Right lobe of liver (tissue), 6 donors: ENCODE measurements at regions not wholly inside any gene's neighbourhood (a gene's known extent, or its start where the extent isn't known, plus 50 kb on each side); places are given as distances from the start of the nearest gene placed in this dataset.

Experiments
- ATAC-seq, 4 donors: fragments of 200-7000 bp; cut with Tn5 transposase; one replicate each; pipeline ENCODE4 v1.9.1; 2020; ENCODE audit warnings: mild to moderate bottlenecking in 4 of 4, moderate library complexity in 4 of 4
- DNase-seq, 3 donors: peaks; one replicate each; pipeline ENCODE4 v3.0.0-alpha.2; 2020
- H3K27ac ChIP-seq, 3 donors: fragments of 200-600 bp; one replicate each; pipeline ENCODE4 v1.8.0; 2022
- H3K27me3 ChIP-seq, 2 donors: fragments of 200-600 bp; one replicate each; pipeline ENCODE4 v1.8.0; 2022
- H3K36me3 ChIP-seq, 4 donors: fragments of 200-600 bp; sonication (generic) in 1 of 4; one replicate each; pipeline versions ENCODE4 v1.5.1 to v1.8.0; 2017 to 2022; ENCODE audit warnings: control low read depth in 1 of 4
- H3K4me1 ChIP-seq, 4 donors: fragments of 200-600 bp; sonication (generic) in 1 of 4; one replicate each; pipeline versions ENCODE4 v1.5.1 to v1.8.0; 2017 to 2022; ENCODE audit warnings: control low read depth in 1 of 4
- H3K4me3 ChIP-seq, 3 donors: fragments of 200-600 bp; one replicate each; pipeline ENCODE4 v1.8.0; 2022
- H3K9me3 ChIP-seq, 4 donors: fragments of 200-600 bp; sonication (generic) in 1 of 4; one replicate each; pipeline versions ENCODE4 v1.5.1 to v1.8.0; 2017 to 2022; ENCODE audit warnings: control low read depth in 1 of 4
- CTCF ChIP-seq, 4 donors: fragments of 200-600 bp in 3 of 4; fragments of 450-650 bp in 1 of 4; IDR thresholded peaks; one replicate each; pipeline versions ENCODE4 v1.5.1 to v1.8.0; 2016 to 2022; ENCODE audit warnings: antibody characterized with exemption in 4 of 4, mild to moderate bottlenecking in 2 of 4
- POLR2A ChIP-seq: fragments of 450-650 bp; IDR thresholded peaks from one replicate; pipeline ENCODE4 v1.6.1; 2017; ENCODE audit warnings: antibody characterized with exemption, mild to moderate bottlenecking
- WGBS: methylation state at CpG from one replicate; pipeline ENCODE4 v1.1.6; 2018; ENCODE audit warnings: low coverage, low lambda C conversion rate; ENCODE audit not compliant: insufficient coverage; ENCODE audit errors: missing lambda C conversion rate; 5-methylcytosine and 5-hydroxymethylcytosine counted together
- intact Hi-C, 2 donors: fragments of 100-400 bp; cut with DNase I; formaldehyde crosslinking; loops; one replicate each; pipeline versions ENCODE4 v1.11.2 to v1.14.1; 2022
- donor health status: DM: no; HTN: yes; CAD: no.
- donor health status: DM: no; HTN: no; CAD: no.
- donor health status: DM: no; HTN: no; CAD: no.
- donor health status: DM: no; HTN: yes; CAD: no.
- donor health status: DM: no; HTN: yes; CAD: no.

- H3K4me3 ChIP-seq, result no peak overlapping the region
- H3K27me3 ChIP-seq, result no peaks in the 10 kb centered on the region
- DNase-seq (no peak), ATAC-seq (no peak)
- TF ChIP-seq POLR2A (no peak), CTCF (IDR thresholded peaks at IDR 0.05) (no peak)
- no peaks in the 10 kb centered on the region for H3K9me3 ChIP-seq
- no peaks in the 10 kb centered on the region for H3K36me3 ChIP-seq
- H3K27ac ChIP-seq, result no peak overlapping the region
- intact Hi-C loops, result no loop called here
- WGBS, result 57% methylated on average over 1 of the region's 3 CpGs
- no peaks in the 10 kb centered on the region for H3K4me1 ChIP-seq
Observed at GRCh38 chr17:72345088-72345487, 224.3 kb downstream of the SOX9 start.

GRCh38 chr17:72345536-72345935 lies 224.7 kb downstream of the SOX9 start:
- H3K9me3 ChIP-seq, result no peaks in the 10 kb centered on the region
- H3K4me3 ChIP-seq, result no peak overlapping the region
- TF ChIP-seq POLR2A (no peak), CTCF (IDR thresholded peaks at IDR 0.05) (no peak)
- H3K4me1 ChIP-seq, result no peaks in the 10 kb centered on the region
- no peak overlapping the region for H3K27ac ChIP-seq
- intact Hi-C loops, result no loop called here
- H3K27me3 ChIP-seq, result no peaks in the 10 kb centered on the region
- WGBS, result 77% methylated on average over 5 of the region's 5 CpGs
- H3K36me3 ChIP-seq, result no peaks in the 10 kb centered on the region
- ATAC-seq, result no peak
- no peak for DNase-seq

GRCh38 chr17:72346306-72346705 lies 225.5 kb downstream of the SOX9 start:
- H3K4me1 ChIP-seq, result no peaks in the 10 kb centered on the region
- 29% methylated on average over 5 of the region's 5 CpGs for WGBS
- no peak for DNase-seq
- no peaks in the 10 kb centered on the region for H3K27me3 ChIP-seq
- no peak overlapping the region for H3K27ac ChIP-seq
- intact Hi-C loops, result no loop called here
- no peak for TF ChIP-seq POLR2A
- no peak for TF ChIP-seq CTCF (IDR thresholded peaks at IDR 0.05)
- H3K4me3 ChIP-seq, result no peak overlapping the region
- H3K9me3 ChIP-seq, result no peaks in the 10 kb centered on the region
- ATAC-seq, result no peak
- no peaks in the 10 kb centered on the region for H3K36me3 ChIP-seq

GRCh38 chr17:72349011-72349410 lies 228.2 kb downstream of the SOX9 start:
- DNase-seq (no peak), ATAC-seq (peak in 1 of 4 donors; percentile 20)
- no peaks in the 10 kb centered on the region for H3K36me3 ChIP-seq
- TF ChIP-seq POLR2A (no peak), CTCF (IDR thresholded peaks at IDR 0.05) (no peak)
- H3K27me3 ChIP-seq, result no peaks in the 10 kb centered on the region
- no peak overlapping the region for H3K4me3 ChIP-seq
- H3K27ac ChIP-seq, result no peak overlapping the region
- no peaks in the 10 kb centered on the region for H3K9me3 ChIP-seq
- intact Hi-C loops, result no loop called here
- WGBS, result 90% methylated on average over 2 of the region's 4 CpGs
- H3K4me1 ChIP-seq, result no peaks in the 10 kb centered on the region

GRCh38 chr17:72349491-72349995 lies 228.7 kb downstream of the SOX9 start:
- intact Hi-C loops, result no loop called here
- ATAC-seq, result no peak
- H3K27me3 ChIP-seq, result no peaks in the 10 kb centered on the region
- H3K4me1 ChIP-seq, result no peaks in the 10 kb centered on the region
- WGBS, result 60% methylated on average over 1 of the region's 13 CpGs
- TF ChIP-seq POLR2A (no peak), CTCF (IDR thresholded peaks at IDR 0.05) (no peak)
- H3K4me3 ChIP-seq, result no peak overlapping the region
- DNase-seq, result no peak
- H3K27ac ChIP-seq, result no peak overlapping the region
- H3K9me3 ChIP-seq, result no peaks in the 10 kb centered on the region
- no peaks in the 10 kb centered on the region for H3K36me3 ChIP-seq
